ENCODE measurements at regions not wholly inside any gene's neighbourhood (a gene's known extent, or its start where the extent isn't known, plus 50 kb on each side); places are given as distances from the start of the nearest gene placed in this dataset.

GRCh38 chr16:26856271-26856670 is 210.5 kb upstream of the C16orf82 start:
- Histone ChIP-seq H3K79me2 (ENCODE audit: low read length) (no peaks in the 10 kb centered on the region), H3K9ac (ENCODE audit: low read length) (no peak overlapping the region), H3K4me1 (ENCODE audit: low read length) (no peaks in the 10 kb centered on the region), H3K9me3 (ENCODE audit: insufficient read depth, low read length) (no peaks in the 10 kb centered on the region), H3K27me3 (ENCODE audit: low read depth, low read length) (no peaks in the 10 kb centered on the region), H2AFZ (ENCODE audit: low read depth, low read length) (no peak overlapping the region), H3K36me3 (replicated peaks; ENCODE audit: low read depth, low read length) (no peaks in the 10 kb centered on the region), H3K27ac (ENCODE audit: low read length) (no peak overlapping the region), H4K20me1 (ENCODE audit: insufficient read depth, low read length) (no peaks in the 10 kb centered on the region), H3K4me3 (ENCODE audit: low read length) (no peak overlapping the region), H3K4me2 (ENCODE audit: low read length) (no peak overlapping the region)
- TF ChIP-seq EZH2phosphoT487 (IDR thresholded peaks at IDR 0.05; ENCODE audit: low read depth) (no peak), CTCF (IDR thresholded peaks at IDR 0.05; ENCODE audit: low read depth, low read length) (no peak)

GRCh38 chr16:26856791-26857190 is 209.9 kb upstream of the C16orf82 start:
- no peaks in the 10 kb centered on the region for H3K4me1 ChIP-seq (ENCODE audit: low read length)
- no peak overlapping the region for H3K27ac ChIP-seq (ENCODE audit: low read length)
- H3K79me2 ChIP-seq (ENCODE audit: low read length): no peaks in the 10 kb centered on the region
- H2AFZ ChIP-seq (ENCODE audit: low read depth, low read length): no peak overlapping the region
- no peaks in the 10 kb centered on the region for H4K20me1 ChIP-seq (ENCODE audit: insufficient read depth, low read length)
- no peaks in the 10 kb centered on the region for H3K9me3 ChIP-seq (ENCODE audit: insufficient read depth, low read length)
- no peaks in the 10 kb centered on the region for H3K27me3 ChIP-seq (ENCODE audit: low read depth, low read length)
- H3K4me3 ChIP-seq (ENCODE audit: low read length): no peak overlapping the region
- TF ChIP-seq CTCF (IDR thresholded peaks at IDR 0.05; ENCODE audit: low read depth, low read length) (no peak), EZH2phosphoT487 (IDR thresholded peaks at IDR 0.05; ENCODE audit: low read depth) (no peak)
- H3K36me3 ChIP-seq (replicated peaks; ENCODE audit: low read depth, low read length): no peaks in the 10 kb centered on the region
- H3K4me2 ChIP-seq (ENCODE audit: low read length): no peak overlapping the region
- H3K9ac ChIP-seq (ENCODE audit: low read length): no peak overlapping the region

GRCh38 chr16:26857371-26857770 is 209.4 kb upstream of the C16orf82 start:
- Histone ChIP-seq H3K9me3 (ENCODE audit: insufficient read depth, low read length) (no peaks in the 10 kb centered on the region), H3K4me2 (ENCODE audit: low read length) (no peak overlapping the region), H3K9ac (ENCODE audit: low read length) (no peak overlapping the region), H3K4me1 (ENCODE audit: low read length) (no peaks in the 10 kb centered on the region), H2AFZ (ENCODE audit: low read depth, low read length) (no peak overlapping the region), H3K27me3 (ENCODE audit: low read depth, low read length) (no peaks in the 10 kb centered on the region), H3K79me2 (ENCODE audit: low read length) (no peaks in the 10 kb centered on the region), H4K20me1 (ENCODE audit: insufficient read depth, low read length) (no peaks in the 10 kb centered on the region), H3K4me3 (ENCODE audit: low read length) (no peak overlapping the region), H3K27ac (ENCODE audit: low read length) (no peak overlapping the region), H3K36me3 (replicated peaks; ENCODE audit: low read depth, low read length) (no peaks in the 10 kb centered on the region)
- TF ChIP-seq CTCF (IDR thresholded peaks at IDR 0.05; ENCODE audit: low read depth, low read length): no peak
- TF ChIP-seq EZH2phosphoT487 (IDR thresholded peaks at IDR 0.05; ENCODE audit: low read depth): no peak

GRCh38 chr16:26860506-26860905 is 206.2 kb upstream of the C16orf82 start:
- Histone ChIP-seq H4K20me1 (ENCODE audit: insufficient read depth, low read length) (no peaks in the 10 kb centered on the region), H3K27ac (ENCODE audit: low read length) (no peak overlapping the region), H3K4me3 (ENCODE audit: low read length) (no peak overlapping the region), H3K27me3 (ENCODE audit: low read depth, low read length) (0 out of 2 replicates have a peak, but pooled peaks cover 3% of the 10 kb centered on the region), H3K4me1 (ENCODE audit: low read length) (no peaks in the 10 kb centered on the region), H3K9me3 (ENCODE audit: insufficient read depth, low read length) (no peaks in the 10 kb centered on the region), H3K79me2 (ENCODE audit: low read length) (no peaks in the 10 kb centered on the region), H3K4me2 (ENCODE audit: low read length) (no peak overlapping the region), H3K36me3 (replicated peaks; ENCODE audit: low read depth, low read length) (no peaks in the 10 kb centered on the region), H3K9ac (ENCODE audit: low read length) (no peak overlapping the region), H2AFZ (ENCODE audit: low read depth, low read length) (no peak overlapping the region)
- TF ChIP-seq CTCF (IDR thresholded peaks at IDR 0.05; ENCODE audit: low read depth, low read length) (no peak), EZH2phosphoT487 (IDR thresholded peaks at IDR 0.05; ENCODE audit: low read depth) (no peak)

All from OCI-LY3 (cell line).